OCI-LY7 (cell line): ENCODE measurements at regions not wholly inside any gene's neighbourhood (a gene's known extent, or its start where the extent isn't known, plus 50 kb on each side); places are given as distances from the start of the nearest gene placed in this dataset.

Experiments used
- CTCF ChIP-seq: fragments of 200-600 bp; sonication (generic); conservative IDR thresholded peaks from 2 replicates; pipeline ENCODE4 v1.5.1; 2014; ENCODE audit warnings: mild to moderate bottlenecking, antibody characterized with exemption, low read length, moderate library complexity, mixed read lengths
- EZH2phosphoT487 ChIP-seq: fragments of 200-600 bp; sonication (generic); IDR thresholded peaks from 2 replicates; pipeline ENCODE4 v1.6.1; 2018; ENCODE audit warnings: low read depth, borderline replicate concordance, mild to moderate bottlenecking, mixed run types, antibody characterized with exemption, low read length, moderate library complexity, mixed read lengths

- TF ChIP-seq CTCF = no peak
- TF ChIP-seq EZH2phosphoT487 = no peak
Observed at GRCh38 chr4:125728568-125728967, 413.8 kb downstream of the FAT4 start.
